Panc1 (cell line): ENCODE measurements at regions not wholly inside any gene's neighbourhood (a gene's known extent, or its start where the extent isn't known, plus 50 kb on each side); places are given as distances from the start of the nearest gene placed in this dataset.

Experiments used
- POLR2AphosphoS5 ChIP-seq: IDR thresholded peaks from 2 replicates; pipeline ENCODE4 v1.6.1; 2012; ENCODE audit warnings: mild to moderate bottlenecking, low read depth, low read length, moderate library complexity
- TCF7L2 ChIP-seq: IDR thresholded peaks from 2 replicates; pipeline ENCODE4 v1.6.1; 2011; ENCODE audit warnings: mild to moderate bottlenecking, low read depth, low read length, inconsistent platforms
- TF ChIP-seq, protein P1 (sequence below): fragments of 450-650 bp; IDR thresholded peaks from 2 replicates; pipeline ENCODE4 v1.5.1; 2017; ENCODE audit warnings: mild to moderate bottlenecking
- TF ChIP-seq, protein P2 (sequence below), 2 experiments: IDR thresholded peaks; 2 replicates each; pipeline ENCODE4 v1.6.1; 2011 to 2012; ENCODE audit warnings: low read depth in 2 of 2, control low read depth in 1 of 2, low read length in 1 of 2, mild to moderate bottlenecking in 1 of 2, moderate library complexity in 1 of 2; ENCODE audit not compliant: insufficient read depth in 1 of 2

DNA sequence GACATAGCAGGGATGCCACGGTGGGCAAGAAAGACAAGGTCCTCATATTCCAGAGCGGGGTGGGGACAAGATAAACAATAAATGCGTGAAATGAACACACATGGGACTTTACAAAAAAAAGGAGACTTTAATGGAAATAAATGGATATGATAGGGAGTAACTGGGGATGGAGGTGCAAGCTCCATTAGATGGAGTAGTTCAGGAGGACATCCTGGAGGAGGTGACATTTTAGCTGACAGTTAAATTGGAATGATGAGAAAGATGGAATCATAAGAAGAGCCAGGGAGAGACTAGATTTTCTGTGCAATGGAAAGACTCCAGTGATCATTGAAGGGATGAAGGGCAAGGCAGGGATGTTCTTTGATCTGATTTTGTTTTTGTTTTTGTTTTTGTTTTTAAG lies 83.6 kb upstream of the MYL10 start:
- TF ChIP-seq TCF7L2 (no peak), POLR2AphosphoS5 (no peak)
- TF ChIP-seq, protein P1, sequence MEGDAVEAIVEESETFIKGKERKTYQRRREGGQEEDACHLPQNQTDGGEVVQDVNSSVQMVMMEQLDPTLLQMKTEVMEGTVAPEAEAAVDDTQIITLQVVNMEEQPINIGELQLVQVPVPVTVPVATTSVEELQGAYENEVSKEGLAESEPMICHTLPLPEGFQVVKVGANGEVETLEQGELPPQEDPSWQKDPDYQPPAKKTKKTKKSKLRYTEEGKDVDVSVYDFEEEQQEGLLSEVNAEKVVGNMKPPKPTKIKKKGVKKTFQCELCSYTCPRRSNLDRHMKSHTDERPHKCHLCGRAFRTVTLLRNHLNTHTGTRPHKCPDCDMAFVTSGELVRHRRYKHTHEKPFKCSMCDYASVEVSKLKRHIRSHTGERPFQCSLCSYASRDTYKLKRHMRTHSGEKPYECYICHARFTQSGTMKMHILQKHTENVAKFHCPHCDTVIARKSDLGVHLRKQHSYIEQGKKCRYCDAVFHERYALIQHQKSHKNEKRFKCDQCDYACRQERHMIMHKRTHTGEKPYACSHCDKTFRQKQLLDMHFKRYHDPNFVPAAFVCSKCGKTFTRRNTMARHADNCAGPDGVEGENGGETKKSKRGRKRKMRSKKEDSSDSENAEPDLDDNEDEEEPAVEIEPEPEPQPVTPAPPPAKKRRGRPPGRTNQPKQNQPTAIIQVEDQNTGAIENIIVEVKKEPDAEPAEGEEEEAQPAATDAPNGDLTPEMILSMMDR, result no peak
- TF ChIP-seq, protein P2, sequence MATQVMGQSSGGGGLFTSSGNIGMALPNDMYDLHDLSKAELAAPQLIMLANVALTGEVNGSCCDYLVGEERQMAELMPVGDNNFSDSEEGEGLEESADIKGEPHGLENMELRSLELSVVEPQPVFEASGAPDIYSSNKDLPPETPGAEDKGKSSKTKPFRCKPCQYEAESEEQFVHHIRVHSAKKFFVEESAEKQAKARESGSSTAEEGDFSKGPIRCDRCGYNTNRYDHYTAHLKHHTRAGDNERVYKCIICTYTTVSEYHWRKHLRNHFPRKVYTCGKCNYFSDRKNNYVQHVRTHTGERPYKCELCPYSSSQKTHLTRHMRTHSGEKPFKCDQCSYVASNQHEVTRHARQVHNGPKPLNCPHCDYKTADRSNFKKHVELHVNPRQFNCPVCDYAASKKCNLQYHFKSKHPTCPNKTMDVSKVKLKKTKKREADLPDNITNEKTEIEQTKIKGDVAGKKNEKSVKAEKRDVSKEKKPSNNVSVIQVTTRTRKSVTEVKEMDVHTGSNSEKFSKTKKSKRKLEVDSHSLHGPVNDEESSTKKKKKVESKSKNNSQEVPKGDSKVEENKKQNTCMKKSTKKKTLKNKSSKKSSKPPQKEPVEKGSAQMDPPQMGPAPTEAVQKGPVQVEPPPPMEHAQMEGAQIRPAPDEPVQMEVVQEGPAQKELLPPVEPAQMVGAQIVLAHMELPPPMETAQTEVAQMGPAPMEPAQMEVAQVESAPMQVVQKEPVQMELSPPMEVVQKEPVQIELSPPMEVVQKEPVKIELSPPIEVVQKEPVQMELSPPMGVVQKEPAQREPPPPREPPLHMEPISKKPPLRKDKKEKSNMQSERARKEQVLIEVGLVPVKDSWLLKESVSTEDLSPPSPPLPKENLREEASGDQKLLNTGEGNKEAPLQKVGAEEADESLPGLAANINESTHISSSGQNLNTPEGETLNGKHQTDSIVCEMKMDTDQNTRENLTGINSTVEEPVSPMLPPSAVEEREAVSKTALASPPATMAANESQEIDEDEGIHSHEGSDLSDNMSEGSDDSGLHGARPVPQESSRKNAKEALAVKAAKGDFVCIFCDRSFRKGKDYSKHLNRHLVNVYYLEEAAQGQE (IDR thresholded peaks at IDR 0.05; ENCODE audit: insufficient read depth in 1 of 2, low read depth in 2 of 2, low read length in 1 of 2), result no peak
